GM19372 (cell line): ENCODE measurements at regions not wholly inside any gene's neighbourhood (a gene's known extent, or its start where the extent isn't known, plus 50 kb on each side); places are given as distances from the start of the nearest gene placed in this dataset.

Experiments
- ATAC-seq: cut with Tn5 transposase; IDR thresholded peaks from one replicate; pipeline ENCODE4 v1.9.1; 2021; ENCODE audit warnings: mild to moderate bottlenecking, low read depth, moderate library complexity; ENCODE audit not compliant: unreplicated experiment

- no peak for ATAC-seq
Observed at GRCh38 chr20:7378864-7379605, 561.2 kb downstream of the HAO1 start.

- ATAC-seq: no peak
Observed at GRCh38 chr20:7379621-7380220, 560.5 kb downstream of the HAO1 start.

- no peak for ATAC-seq
Observed at GRCh38 chr20:7383216-7383615, 557.0 kb downstream of the HAO1 start.

- ATAC-seq: no peak
Observed at GRCh38 chr20:7387638-7388193, 552.5 kb downstream of the HAO1 start.

- ATAC-seq: no peak
Observed at GRCh38 chr20:7389216-7389615, 551.0 kb downstream of the HAO1 start.

- ATAC-seq: no peak
Observed at GRCh38 chr20:7392542-7393206, 547.6 kb downstream of the HAO1 start.

GRCh38 chr20:7399114-7399513 is 541.1 kb downstream of the HAO1 start:
- ATAC-seq: no peak

- no peak for ATAC-seq
Observed at GRCh38 chr20:7399575-7399974, 540.7 kb downstream of the HAO1 start.

- no peak for ATAC-seq
Observed at GRCh38 chr20:7406671-7407070, 533.6 kb downstream of the HAO1 start.

GRCh38 chr20:7410150-7410549 is 530.1 kb downstream of the HAO1 start:
- no peak for ATAC-seq

GRCh38 chr20:7411075-7411474 is 529.2 kb downstream of the HAO1 start:
- ATAC-seq: no peak

- ATAC-seq: no peak
Observed at GRCh38 chr20:7415427-7415826, 524.8 kb downstream of the HAO1 start.

GRCh38 chr20:7416382-7416781 is 523.9 kb downstream of the HAO1 start:
- ATAC-seq: no peak

- ATAC-seq: no peak
Observed at GRCh38 chr20:7420345-7420744, 519.9 kb downstream of the HAO1 start.

GRCh38 chr20:7426890-7427496 is 513.3 kb downstream of the HAO1 start:
- ATAC-seq: no peak

GRCh38 chr20:7428946-7429345 is 511.3 kb downstream of the HAO1 start:
- no peak for ATAC-seq

GRCh38 chr20:7432612-7433011 is 507.6 kb downstream of the HAO1 start:
- ATAC-seq: no peak

- ATAC-seq: no peak
Observed at GRCh38 chr20:7437311-7437710, 502.9 kb downstream of the HAO1 start.

GRCh38 chr20:7449269-7449668 is 491.0 kb downstream of the HAO1 start:
- ATAC-seq: no peak

- ATAC-seq: no peak
Observed at GRCh38 chr20:7452890-7453289, 487.4 kb downstream of the HAO1 start.

GRCh38 chr20:7454047-7454446 is 486.2 kb downstream of the HAO1 start:
- no peak for ATAC-seq
